Neural progenitor cell (in vitro differentiated cells): ENCODE measurements at regions not wholly inside any gene's neighbourhood (a gene's known extent, or its start where the extent isn't known, plus 50 kb on each side); places are given as distances from the start of the nearest gene placed in this dataset.

ENCODE experiments used
- DNase-seq: peaks from one replicate; pipeline ENCODE4 v3.0.0-alpha.2; 2016; ENCODE audit warnings: low spot score
- H2AFZ ChIP-seq: fragments of 200-600 bp; sonication (generic); replicated peaks from 2 replicates; pipeline ENCODE4 v1.6.1; 2016; ENCODE audit warnings: antibody characterized with exemption
- H3F3A ChIP-seq: fragments of 200-600 bp; sonication (generic); 2 replicates; pipeline ENCODE4 v1.6.1; 2016; ENCODE audit warnings: antibody characterized with exemption, low read depth
- H3K27ac ChIP-seq: fragments of 200-600 bp; sonication (generic); 2 replicates; pipeline ENCODE4 v1.5.1; 2016; ENCODE audit warnings: mild to moderate bottlenecking
- H3K27me3 ChIP-seq: fragments of 200-600 bp; sonication (generic); 2 replicates; pipeline ENCODE4 v1.6.1; 2016; ENCODE audit warnings: mild to moderate bottlenecking, moderate library complexity
- H3K36me3 ChIP-seq: fragments of 200-600 bp; sonication (generic); 2 replicates; pipeline ENCODE4 v1.5.1; 2016
- H3K4me1 ChIP-seq: fragments of 200-600 bp; sonication (generic); 2 replicates; pipeline ENCODE4 v1.6.1; 2016; ENCODE audit warnings: mixed run types
- H3K4me2 ChIP-seq: fragments of 200-600 bp; sonication (generic); 2 replicates; pipeline ENCODE4 v1.6.1; 2016
- H3K4me3 ChIP-seq: fragments of 200-600 bp; sonication (generic); 2 replicates; pipeline ENCODE4 v1.5.1; 2016
- H3K79me2 ChIP-seq: fragments of 200-600 bp; sonication (generic); 2 replicates; pipeline ENCODE4 v1.6.1; 2016; ENCODE audit warnings: low read depth
- H3K9ac ChIP-seq: fragments of 200-600 bp; sonication (generic); 2 replicates; pipeline ENCODE4 v1.6.1; 2016
- H3K9me3 ChIP-seq: fragments of 200-600 bp; sonication (generic); 2 replicates; pipeline ENCODE4 v1.5.1; 2016; ENCODE audit warnings: low read depth
- H4K20me1 ChIP-seq: fragments of 200-600 bp; sonication (generic); 2 replicates; pipeline ENCODE4 v1.6.1; 2016; ENCODE audit warnings: low read depth
- H3K27ac Mint-ChIP-seq: 3 replicates; pipeline ENCODE4 v1.8.0; 2021; ENCODE audit warnings: mixed read lengths
- H3K27me3 Mint-ChIP-seq: 2 replicates; pipeline ENCODE4 v1.8.0; 2022; ENCODE audit warnings: low read depth, mild to moderate bottlenecking, inconsistent platforms, moderate library complexity, mixed read lengths; ENCODE audit not compliant: insufficient read depth
- H3K36me3 Mint-ChIP-seq: 3 replicates; pipeline ENCODE4 v1.8.0; 2021; ENCODE audit warnings: mixed read lengths
- H3K4me1 Mint-ChIP-seq: 3 replicates; pipeline ENCODE4 v1.8.0; 2021; ENCODE audit warnings: mixed read lengths
- H3K4me3 Mint-ChIP-seq: 3 replicates; pipeline ENCODE4 v1.8.0; 2021; ENCODE audit warnings: mild to moderate bottlenecking, moderate library complexity, mixed read lengths
- H3K9me3 Mint-ChIP-seq: 3 replicates; pipeline ENCODE4 v1.8.0; 2020; ENCODE audit warnings: mixed read lengths
- CTCF ChIP-seq: fragments of 200-600 bp; sonication (generic); IDR thresholded peaks from 2 replicates; pipeline ENCODE4 v1.5.1; 2017; ENCODE audit warnings: antibody characterized with exemption, mild to moderate bottlenecking
- EZH2 ChIP-seq: fragments of 200-600 bp; sonication (generic); IDR thresholded peaks from 2 replicates; pipeline ENCODE4 v1.6.1; 2017; ENCODE audit warnings: antibody characterized with exemption, mild to moderate bottlenecking, moderate library complexity
- EZH2phosphoT487 ChIP-seq: fragments of 200-600 bp; sonication (generic); IDR thresholded peaks from 2 replicates; pipeline ENCODE4 v1.6.1; 2017; ENCODE audit warnings: antibody characterized with exemption

GRCh38 chr3:11904157-11904556 is 57.5 kb upstream of the TAMM41 start:
- Histone ChIP-seq H3K4me3 (no peak overlapping the region), H3K4me1 (no peaks in the 10 kb centered on the region), H3K79me2 (no peaks in the 10 kb centered on the region), H2AFZ (no peak overlapping the region), H3K27ac (no peak overlapping the region), H3F3A (no peaks in the 10 kb centered on the region), H3K9me3 (no peaks in the 10 kb centered on the region), H3K4me2 (no peak overlapping the region), H3K36me3 (no peaks in the 10 kb centered on the region), H4K20me1 (no peaks in the 10 kb centered on the region), H3K9ac (no peak overlapping the region), H3K27me3 (no peaks in the 10 kb centered on the region)
- TF ChIP-seq EZH2 = no peak
- TF ChIP-seq EZH2phosphoT487 = no peak
- Mint-ChIP-seq H3K4me3 (no peak overlapping the region), H3K9me3 (no peaks in the 10 kb centered on the region), H3K27ac (no peak overlapping the region), H3K27me3 (no peaks in the 10 kb centered on the region), H3K4me1 (peaks cover 9% of the 10 kb centered on the region), H3K36me3 (no peaks in the 10 kb centered on the region)
- DNase-seq = no peak

DNA sequence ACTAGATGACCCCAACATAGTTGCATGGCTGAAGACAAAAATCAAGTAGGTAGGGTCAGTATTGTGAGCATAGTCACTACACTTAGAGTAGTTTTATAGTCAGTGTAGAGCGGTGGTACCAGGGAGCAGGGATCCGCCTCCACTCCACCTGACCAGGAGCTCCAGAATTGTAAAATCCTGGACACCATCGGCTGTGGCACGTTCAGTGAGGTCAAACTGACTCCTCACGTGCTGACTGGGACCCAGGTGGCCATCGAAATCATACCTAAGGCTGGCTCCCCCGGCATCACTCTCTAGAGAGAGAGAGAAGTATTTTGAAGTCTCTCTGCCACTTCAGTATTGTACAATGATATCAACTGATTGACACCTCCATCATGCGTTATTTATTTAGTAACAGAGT is 59.7 kb upstream of the TAMM41 start:
- H3K9me3 Mint-ChIP-seq = no peaks in the 10 kb centered on the region
- Histone ChIP-seq H3K9me3 (no peaks in the 10 kb centered on the region), H3K27ac (no peak overlapping the region), H3K79me2 (no peaks in the 10 kb centered on the region), H3K4me2 (no peak overlapping the region), H3K27me3 (no peaks in the 10 kb centered on the region), H3K4me3 (no peak overlapping the region), H3K4me1 (no peaks in the 10 kb centered on the region), H3K9ac (no peak overlapping the region), H4K20me1 (no peaks in the 10 kb centered on the region), H3F3A (no peaks in the 10 kb centered on the region), H3K36me3 (no peaks in the 10 kb centered on the region), H2AFZ (no peak overlapping the region)
- H3K27me3 Mint-ChIP-seq = peaks cover under 1% of the 10 kb centered on the region
- H3K27ac Mint-ChIP-seq = no peak overlapping the region
- DNase-seq = no peak
- no peak overlapping the region for H3K4me3 Mint-ChIP-seq
- H3K4me1 Mint-ChIP-seq = peaks cover 9% of the 10 kb centered on the region
- no peaks in the 10 kb centered on the region for H3K36me3 Mint-ChIP-seq
- no peak for TF ChIP-seq CTCF
- no peak for TF ChIP-seq EZH2phosphoT487
- TF ChIP-seq EZH2 = no peak

GRCh38 chr3:11907667-11908660 is 61.3 kb upstream of the TAMM41 start:
- H3K4me1 Mint-ChIP-seq = peaks cover 9% of the 10 kb centered on the region
- Histone ChIP-seq H3K4me1 (no peaks in the 10 kb centered on the region), H3K36me3 (no peaks in the 10 kb centered on the region), H3K27me3 (no peaks in the 10 kb centered on the region), H3K4me2 (no peak overlapping the region), H3K27ac (no peak overlapping the region), H3F3A (no peaks in the 10 kb centered on the region), H3K79me2 (no peaks in the 10 kb centered on the region), H3K9me3 (no peaks in the 10 kb centered on the region), H4K20me1 (no peaks in the 10 kb centered on the region), H3K9ac (no peak overlapping the region), H2AFZ (no peak overlapping the region), H3K4me3 (no peak overlapping the region)
- DNase-seq = no peak
- H3K36me3 Mint-ChIP-seq = no peaks in the 10 kb centered on the region
- TF ChIP-seq EZH2 = no peak
- TF ChIP-seq EZH2phosphoT487 = no peak
- TF ChIP-seq CTCF = no peak
- no peaks in the 10 kb centered on the region for H3K9me3 Mint-ChIP-seq
- peak overlapping the region; percentile 53 for H3K27ac Mint-ChIP-seq
- H3K4me3 Mint-ChIP-seq = no peak overlapping the region
- peaks cover 3% of the 10 kb centered on the region for H3K27me3 Mint-ChIP-seq
